ENCODE measurements at regions not wholly inside any gene's neighbourhood (a gene's known extent, or its start where the extent isn't known, plus 50 kb on each side); places are given as distances from the start of the nearest gene placed in this dataset.
"Not testable (repeated sequence)": the region's sequence is repeated elsewhere in the genome, so short reads cannot be mapped to it uniquely, and the experiment has no call there.

DNA sequence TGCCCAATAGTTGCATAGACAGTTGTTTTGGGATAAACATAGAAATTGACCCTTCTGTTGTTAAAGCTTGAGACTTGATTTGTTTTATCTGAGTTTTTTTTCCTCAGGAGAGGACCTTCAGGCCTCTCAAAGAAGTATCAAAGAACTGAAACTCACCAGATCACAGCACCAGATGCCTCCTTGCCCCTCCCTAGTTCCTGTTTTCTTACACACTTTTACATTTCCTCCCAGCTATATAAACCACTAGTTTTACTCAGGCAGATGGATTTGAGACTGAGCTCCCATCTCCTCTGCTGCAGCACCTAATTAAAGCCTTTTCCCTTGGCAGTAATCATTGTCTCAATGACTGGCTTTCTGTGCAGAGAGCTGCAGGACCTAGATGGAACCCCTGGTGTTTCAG, 150.6 kb upstream of the NRG3 start:
- no peak for DNase-seq (ENCODE audit: low read depth in 1 of 2, low spot score in 1 of 2)

DNA sequence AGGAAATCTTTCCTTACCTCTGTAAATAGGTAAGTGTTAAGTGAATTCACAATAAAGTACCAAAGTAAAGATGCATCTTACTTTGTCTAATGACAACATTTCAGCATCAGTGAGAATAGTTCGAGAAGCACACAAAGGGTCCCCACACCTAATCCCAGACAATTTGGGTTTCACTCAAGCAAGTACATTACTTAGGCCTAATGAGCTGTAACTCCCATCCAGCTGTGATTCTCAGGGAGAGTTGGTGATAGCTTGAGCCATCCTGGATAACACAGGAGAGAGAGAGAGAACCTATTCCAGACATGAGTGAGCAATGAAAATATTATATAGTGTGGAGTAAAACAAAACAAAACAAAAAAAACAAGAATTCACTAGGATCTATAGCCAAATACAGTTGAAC, 149.1 kb upstream of the NRG3 start:
- no peak for DNase-seq (ENCODE audit: low read depth in 1 of 2, low spot score in 1 of 2)

DNA sequence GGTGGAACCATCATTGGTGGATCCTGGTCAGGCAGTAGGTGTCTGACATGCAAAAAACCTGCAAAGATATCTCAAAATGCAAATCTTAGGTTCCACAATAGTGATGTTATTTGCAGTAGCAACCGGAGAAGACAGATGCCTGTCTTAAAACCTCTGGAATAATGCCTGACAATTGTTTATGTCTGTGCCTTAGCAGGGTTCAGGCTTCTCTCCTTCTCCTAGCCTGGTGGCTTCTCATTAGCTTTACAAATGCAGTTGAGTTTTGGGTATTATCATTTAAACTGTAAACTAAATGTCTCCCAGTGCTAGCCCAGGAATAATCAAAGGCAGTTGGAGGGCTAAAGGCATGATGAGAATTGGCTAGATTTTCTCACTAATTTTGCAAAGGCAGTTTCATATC, 146.3 kb upstream of the NRG3 start:
- no peak for DNase-seq (ENCODE audit: low read depth in 1 of 2, low spot score in 1 of 2)

DNA sequence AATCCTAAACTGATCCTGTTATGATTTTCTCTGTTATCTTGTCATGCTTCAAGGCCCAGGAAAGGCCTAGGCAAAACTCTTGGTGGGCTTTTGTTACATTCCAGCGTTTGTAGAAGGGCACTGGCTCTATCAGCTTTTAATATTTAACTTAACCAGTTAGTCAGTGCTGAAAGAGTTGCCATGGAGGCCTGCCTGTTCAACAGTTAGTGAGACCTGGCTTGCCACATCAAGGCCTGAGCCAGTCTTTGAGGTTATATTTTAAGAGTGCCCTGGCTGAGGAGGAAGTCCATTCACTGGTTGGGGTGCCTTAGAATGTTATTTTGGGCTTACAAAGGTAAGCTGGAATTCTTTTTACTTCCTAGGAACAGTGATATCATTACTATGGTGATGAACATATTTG, 144.1 kb upstream of the NRG3 start:
- no peak for DNase-seq (ENCODE audit: low read depth in 1 of 2, low spot score in 1 of 2)

DNA sequence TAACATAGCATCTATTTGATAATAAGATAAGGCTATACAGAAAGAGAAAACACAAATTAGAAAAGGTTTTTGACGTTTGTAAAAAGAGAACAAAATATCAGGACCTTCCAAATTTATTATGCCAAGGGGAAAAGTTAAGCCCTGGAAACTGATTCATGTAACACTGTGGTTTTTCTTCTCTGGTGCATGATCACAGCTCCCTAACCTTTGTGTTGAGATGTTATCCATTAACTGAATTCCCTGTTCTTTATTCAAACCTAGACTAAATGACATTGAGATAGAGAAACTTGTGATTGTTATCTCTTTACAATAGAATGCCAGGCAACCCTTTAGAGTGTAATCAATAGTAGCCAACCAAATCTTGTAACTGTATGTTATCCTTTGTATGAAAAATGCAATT, 141.5 kb upstream of the NRG3 start:
- no peak for DNase-seq (ENCODE audit: low read depth in 1 of 2, low spot score in 1 of 2)

DNA sequence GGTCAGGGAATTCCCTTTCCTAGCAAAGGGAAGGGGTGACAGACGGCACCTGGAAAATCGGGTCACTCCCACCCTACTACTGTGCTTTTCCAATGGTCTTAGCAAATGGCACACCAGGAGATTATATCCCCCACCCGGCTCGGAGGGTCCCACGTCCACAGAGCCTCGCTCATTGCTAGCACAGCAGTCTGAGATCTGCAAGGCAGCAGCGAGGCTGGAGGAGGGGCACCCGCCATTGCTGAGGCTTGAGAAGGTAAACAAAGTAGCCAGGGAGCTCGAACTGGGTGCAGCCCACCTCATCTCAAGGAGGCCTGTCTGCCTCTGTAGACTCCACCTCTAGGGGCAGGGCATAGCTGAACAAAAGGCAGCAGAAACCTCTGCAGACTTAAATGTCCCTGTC, 139.8 kb upstream of the NRG3 start:
- not testable (repeated sequence) for DNase-seq (ENCODE audit: low read depth in 1 of 2, low spot score in 1 of 2)

DNA sequence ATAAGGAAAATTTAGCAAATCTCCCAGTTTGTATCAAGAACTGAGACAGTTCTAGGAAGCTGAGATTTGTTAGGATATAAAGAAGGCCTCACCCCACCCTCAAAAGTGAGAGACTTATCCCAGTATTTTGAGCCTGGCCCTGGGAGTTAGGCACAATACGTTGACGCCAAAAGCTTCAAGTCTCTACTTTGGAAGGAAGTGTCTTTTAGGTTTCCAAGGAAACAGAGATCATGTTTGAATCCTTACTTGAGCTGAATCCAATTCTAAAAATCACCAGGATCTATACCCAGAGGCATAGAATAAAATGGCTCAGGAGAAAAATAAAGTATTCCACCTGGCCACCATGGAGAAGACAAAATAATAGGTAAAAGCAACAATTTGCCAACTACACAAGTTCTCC, 115.9 kb upstream of the NRG3 start:
- DNase-seq (ENCODE audit: low read depth in 1 of 2, low spot score in 1 of 2) = no peak

DNA sequence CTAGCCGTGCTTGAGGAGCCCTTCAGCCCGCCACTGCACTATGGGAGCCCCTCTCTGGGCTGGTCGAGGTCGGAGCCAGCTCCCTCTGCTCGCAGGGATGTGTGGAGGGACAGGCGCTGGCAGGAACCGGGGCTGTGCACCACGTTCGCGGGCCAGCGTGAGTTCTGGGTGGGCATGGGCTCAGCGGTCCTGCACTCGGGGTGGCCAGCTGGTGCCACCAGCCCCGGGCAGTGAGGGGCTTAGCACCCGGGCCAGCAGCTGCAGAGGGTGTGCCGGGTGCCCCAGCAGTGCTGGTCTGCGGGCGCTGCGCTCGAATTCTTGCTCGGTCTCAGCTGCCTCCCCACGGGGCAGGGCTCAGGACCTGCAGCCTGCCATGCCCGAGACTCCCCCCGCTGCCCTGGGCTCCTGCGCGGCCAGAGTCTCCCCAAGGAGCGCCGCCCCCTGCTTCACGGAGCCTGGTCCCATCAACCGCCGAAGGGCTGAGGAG, 90.8 kb upstream of the NRG3 start:
- DNase-seq (ENCODE audit: low read depth in 1 of 2, low spot score in 1 of 2) = no peak

DNA sequence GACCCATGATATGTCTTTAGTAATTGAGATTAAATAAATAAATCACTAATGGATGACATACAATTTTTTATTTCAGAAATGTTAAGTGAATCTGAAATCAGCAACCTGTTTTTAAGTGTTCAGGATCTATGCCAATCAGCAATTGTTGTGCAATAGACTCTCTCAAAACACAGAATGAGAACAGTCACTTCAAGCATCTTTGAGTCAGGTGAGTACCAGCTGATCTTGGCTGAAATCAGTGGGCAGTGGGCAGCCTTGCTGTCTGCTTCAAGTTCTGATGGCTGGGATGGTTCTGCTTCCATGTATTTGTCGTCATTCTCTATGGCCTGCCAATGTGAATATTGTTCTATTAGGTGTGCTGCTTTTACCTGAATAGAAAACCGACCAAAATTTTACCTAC, 82.3 kb upstream of the NRG3 start:
- DNase-seq (ENCODE audit: low read depth in 1 of 2, low spot score in 1 of 2) = no peak

DNA sequence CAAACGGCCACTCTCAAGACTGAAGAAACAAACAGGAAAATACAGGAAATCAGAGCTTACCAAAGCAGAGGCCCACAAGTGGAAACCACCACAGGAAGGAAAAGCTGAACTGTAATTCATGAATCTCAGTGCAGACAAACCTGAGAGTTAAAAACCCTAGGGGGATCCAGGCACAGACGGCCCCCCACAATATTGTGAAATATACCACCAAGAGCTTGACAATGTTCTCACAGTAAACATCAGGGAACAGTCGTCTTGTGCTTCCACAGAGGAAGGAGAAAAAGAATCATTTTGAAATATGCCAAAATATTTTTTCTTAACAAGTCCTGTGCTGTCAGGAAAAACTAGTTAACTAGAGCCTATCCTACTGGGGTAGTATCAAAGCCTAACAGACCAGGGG, 68.2 kb upstream of the NRG3 start:
- no peak for DNase-seq (ENCODE audit: low read depth in 1 of 2, low spot score in 1 of 2)

DNA sequence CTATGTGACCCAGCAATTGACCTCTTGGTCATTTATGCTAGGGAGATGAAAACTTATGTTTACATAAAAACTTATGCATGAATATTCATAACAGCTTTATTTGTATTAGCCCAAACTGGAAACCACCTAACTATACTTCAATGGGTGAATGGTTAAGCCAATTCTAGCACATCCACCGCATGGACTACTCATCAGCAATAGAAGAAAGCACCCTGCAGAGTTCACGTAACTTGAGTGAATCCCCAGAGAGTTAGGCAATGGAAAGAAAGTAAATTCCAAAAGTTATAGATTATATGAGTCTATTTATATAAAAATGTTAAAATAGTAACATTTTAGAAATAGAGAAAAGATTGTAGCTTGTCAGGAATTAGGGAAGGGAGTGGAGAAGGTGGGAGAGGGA, 60.2 kb upstream of the NRG3 start:
- DNase-seq (ENCODE audit: low read depth in 1 of 2, low spot score in 1 of 2) = no peak

DNA sequence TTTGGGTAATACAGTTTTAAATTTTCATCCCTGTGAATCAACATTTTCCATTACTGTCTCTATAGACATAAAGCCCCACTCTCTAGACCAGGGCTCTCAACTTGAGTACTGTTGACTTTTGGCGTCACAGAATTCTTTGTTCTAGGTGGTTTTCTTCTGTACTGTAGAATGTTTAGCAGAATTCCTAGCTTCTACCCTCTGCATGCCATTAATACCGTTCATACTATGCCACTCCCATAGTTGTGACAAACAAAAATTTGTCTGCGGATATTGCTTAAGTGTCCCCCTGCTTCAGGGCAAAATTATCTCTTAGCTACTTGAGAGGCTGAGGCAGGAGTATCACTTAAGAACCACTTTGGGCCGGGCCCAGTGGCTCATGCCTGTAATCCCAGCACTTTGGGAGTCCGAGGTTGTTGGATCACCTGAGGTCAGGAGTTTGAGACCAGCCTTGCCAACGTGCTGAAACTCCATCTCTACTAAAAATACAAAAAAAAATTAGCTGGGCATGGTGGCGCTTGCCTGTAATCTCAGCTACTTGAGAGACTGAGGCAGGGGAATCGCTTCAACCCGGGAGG, 57.3 kb upstream of the NRG3 start:
- no peak for DNase-seq (ENCODE audit: low read depth in 1 of 2, low spot score in 1 of 2)

DNA sequence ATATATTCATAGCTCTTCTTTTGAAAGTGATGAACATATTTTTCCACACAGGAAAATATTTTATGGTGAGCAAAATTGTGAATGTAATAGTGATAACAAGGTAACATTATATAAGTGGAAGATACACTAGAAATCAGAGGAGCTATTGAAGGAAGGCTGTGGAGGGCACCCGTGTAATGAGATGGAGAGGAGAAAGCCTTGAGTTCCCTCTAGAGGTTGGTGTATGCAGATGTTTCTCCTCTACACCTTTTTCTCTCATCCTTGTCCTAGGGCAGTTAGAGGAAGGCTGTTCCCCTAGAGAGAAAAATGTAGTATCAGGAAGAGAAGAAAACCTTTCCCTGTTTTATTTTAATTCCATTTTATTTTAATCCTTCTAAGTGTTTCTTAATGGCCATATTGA, 54.6 kb upstream of the NRG3 start:
- no peak for DNase-seq (ENCODE audit: low read depth in 1 of 2, low spot score in 1 of 2)

Data from stimulated activated CD4-positive, alpha-beta T cell treated with anti-CD3 and anti-CD28 coated beads, Interleukin-15, amount 100 ng/mL, for 1 hour (primary cell).